NCI-H345 (cell line): ENCODE measurements at regions not wholly inside any gene's neighbourhood (a gene's known extent, or its start where the extent isn't known, plus 50 kb on each side); places are given as distances from the start of the nearest gene placed in this dataset.
A peak's percentile ranks its signal among the peaks of the same experiment; 100 is the strongest.

Source experiments
- DNase-seq: peaks from one replicate; lab custom pipeline; 2025; lab: John Stamatoyannopoulos, UW

DNA sequence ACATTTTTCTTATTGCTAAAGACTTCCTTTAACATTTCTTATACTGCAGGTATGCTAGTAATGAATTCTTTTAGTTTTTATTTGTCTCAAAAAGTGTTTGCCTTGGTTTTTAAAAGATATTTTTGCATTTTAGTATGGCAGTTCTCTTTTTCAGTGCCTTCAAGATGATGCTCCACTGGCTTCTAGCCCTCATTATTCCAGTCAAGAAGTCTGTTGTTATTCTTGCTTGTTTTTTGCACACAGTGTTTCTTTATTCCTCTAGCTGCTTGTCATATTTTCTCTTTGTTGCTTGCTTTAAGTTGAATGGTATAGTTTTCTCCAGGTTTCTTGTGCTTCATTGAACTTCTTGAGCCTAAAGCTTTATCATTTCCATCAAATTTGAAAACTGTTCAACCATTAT is 158.0 kb upstream of the SPHKAP start:
- no peak for DNase-seq

- no peak for DNase-seq
Measured at GRCh38 chr2:228334180-228334579, 152.7 kb upstream of the SPHKAP start.

GRCh38 chr2:228329282-228329681 is 147.8 kb upstream of the SPHKAP start:
- no peak for DNase-seq

DNA sequence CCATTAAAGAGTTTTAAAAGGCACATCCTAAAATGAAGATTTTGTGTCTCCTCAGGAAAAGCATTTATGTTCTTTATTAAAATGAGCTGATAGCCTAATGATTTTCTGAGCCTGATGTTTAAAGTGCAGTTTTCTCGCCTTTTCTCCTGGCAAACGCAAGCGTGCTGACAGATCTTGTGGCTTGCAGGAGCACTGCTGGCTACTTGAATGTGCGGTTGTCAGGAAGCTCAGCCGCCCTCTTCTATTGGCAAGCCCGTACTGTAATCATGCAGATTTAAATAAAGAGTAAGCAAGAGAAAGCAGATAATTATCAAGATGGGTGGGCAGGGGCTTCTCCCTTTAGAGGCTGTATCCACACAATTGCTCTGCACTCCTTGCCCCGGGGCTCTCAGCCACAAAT is 139.5 kb upstream of the SPHKAP start:
- no peak for DNase-seq

- DNase-seq, result peak; percentile 79
Measured at GRCh38 chr2:228318218-228318617, 136.7 kb upstream of the SPHKAP start.

DNA sequence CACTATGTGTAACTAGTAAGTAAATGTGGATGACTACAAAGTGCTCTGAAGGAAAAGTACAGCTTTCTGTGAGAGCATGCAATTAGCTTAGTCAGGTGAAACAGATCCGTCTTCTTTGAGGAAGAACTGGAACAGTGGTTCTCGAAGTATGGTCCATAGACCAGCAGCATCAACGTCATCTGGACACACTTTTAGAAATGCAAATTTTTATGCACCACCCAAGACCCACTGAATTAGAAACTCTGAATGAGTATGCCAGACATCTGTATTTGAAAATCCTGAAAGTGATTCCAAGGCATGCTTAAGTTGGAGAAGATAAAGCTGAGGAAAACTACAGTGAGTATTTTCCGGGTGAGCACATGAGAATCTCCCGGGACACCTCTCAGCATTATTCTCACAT is 130.7 kb upstream of the SPHKAP start:
- no peak for DNase-seq

DNA sequence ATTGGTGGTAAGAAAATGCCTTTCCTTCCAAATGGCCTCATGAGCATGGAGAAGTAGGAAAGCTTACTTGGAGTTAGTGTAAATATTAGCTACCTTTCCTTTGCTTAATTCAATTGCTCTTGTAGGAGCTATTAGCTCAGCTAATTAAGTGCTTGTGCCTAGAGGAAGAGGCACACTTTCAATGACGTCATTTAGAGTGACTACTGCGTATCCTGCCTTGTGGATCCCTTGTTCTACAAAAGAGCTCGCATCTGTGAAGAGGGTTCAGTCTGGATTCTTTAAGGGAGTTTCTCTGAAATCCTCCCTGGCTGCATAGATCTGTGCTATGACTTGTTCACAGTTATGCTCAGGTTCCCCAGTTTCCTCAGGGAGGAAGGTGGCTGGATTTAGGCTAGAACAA is 122.5 kb upstream of the SPHKAP start:
- no peak for DNase-seq

DNA sequence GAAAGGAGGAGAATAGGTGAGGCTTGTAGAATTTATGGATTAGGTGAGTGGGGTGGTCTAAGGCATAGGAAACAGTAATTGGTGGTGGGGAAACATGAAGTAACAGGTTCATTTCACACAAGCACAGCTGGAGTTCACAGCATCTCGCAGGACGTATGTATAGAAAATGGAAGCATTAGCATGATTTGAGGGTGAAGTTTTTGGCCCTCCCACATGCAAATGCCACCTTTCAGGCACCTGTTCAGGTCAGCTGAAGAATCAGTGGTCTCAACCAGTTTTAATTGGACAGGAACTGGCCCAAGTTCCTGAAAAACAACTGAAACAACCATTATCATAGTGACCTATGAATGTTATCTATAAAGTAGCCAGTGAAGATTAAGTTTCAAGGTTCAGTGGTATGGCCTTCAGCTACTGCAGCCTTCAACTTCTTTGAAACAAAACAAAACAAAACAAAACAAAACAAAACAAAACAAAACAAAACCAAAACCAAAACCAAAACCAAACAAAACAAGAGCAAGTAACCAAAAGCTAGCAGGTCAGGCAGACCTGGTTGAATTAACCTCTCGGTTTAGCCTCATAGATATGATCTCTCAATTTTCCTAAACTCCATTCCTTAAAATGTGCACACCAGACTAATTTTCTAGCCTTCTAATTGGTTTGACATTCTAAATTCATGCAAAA is 102.1 kb upstream of the SPHKAP start:
- DNase-seq, result no peak

DNA sequence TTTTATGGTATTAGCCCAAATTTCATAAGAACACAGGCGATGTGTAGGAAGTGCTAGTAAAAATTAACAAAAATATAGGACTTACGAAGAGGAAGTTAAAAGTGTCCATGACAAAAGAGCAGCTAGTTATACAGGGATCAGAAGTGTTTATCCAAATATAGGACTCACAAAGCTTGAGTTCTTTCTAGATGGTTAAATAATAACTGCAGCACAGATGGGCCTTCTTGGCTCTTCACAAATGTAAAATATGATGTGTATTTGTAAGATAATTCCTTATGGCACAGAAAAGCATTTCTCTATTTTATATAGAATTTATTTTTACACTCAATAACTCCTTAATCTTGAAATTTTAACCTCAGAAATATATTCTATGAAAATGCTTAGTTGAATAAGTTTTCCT is 100.9 kb upstream of the SPHKAP start:
- no peak for DNase-seq

GRCh38 chr2:228273159-228273558 is 91.7 kb upstream of the SPHKAP start:
- no peak for DNase-seq

DNA sequence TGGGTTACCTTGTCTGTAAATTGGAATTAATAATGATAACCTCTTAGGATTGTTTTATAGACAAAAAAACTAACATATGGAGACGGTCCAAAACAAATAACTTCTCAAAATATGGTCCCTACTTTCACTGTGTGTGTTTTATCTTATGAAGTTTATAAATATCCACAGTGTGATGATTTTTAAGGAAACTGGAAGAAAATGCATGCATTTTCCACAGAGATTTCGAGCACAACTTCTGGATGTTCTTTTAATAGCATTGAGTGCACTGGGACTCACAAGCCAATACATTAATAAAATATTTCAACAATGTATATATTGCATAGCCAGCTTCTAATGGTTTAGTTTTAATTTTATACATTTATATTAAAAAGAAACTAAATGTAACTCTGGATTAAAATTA is 87.9 kb upstream of the SPHKAP start:
- no peak for DNase-seq

DNA sequence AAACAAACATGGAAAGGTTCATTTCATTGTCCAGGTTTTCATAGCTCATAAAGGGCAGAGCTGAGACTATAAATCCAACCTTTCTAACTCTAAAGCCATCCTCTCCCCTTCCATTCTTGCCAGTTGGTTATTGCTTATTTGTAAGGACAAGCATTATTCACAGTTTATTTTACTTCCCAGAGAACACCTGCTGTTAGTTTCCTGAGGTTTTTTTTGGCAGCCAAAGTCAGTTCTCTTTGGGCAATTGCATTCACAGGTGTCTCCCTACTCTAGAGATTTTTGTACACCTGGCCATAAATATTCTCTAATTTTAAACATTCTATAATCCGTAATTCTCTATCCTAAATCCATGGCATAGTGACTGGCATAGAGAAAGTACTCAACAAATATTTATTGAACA is 87.3 kb upstream of the SPHKAP start:
- peak; percentile 80 for DNase-seq

DNA sequence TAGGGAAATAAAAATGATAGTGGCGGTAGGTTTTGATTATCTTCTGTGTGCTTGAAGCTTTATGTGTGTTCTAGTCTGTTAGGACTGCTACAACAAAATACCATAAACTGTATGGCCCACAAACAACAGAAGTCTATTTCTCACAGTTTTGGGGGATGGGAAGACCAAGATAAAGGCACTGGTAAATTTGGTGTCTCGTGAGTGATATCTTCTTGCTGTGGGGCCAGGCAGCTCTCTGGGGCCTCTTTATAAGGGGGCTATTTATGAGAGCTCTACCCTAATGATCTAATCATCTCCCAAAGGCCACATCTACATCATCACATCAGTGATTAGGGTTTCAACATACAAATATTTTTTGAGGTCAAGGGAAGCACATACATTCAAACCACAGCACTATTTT is 86.8 kb upstream of the SPHKAP start:
- no peak for DNase-seq

GRCh38 chr2:228263156-228263555 is 81.7 kb upstream of the SPHKAP start:
- no peak for DNase-seq

DNA sequence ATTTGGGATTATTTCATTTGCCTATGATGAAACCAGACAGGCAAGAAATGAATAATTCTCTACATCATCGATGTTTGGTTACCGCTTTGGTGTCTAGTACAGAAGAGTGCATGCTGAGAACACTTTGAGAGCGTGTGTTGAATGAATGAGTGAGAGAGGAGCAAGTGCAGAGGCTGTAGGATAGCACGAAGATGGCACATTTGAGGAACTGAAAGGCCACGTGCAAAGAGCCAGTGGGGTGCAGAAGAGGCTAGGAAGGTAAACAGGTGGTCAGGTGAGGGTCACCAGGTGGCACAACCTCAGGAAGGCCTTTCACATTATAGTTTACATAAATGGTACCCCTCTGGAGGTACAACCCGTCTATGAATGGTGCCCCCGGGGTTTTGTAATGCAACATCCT is 80.1 kb upstream of the SPHKAP start:
- DNase-seq, result no peak

- no peak for DNase-seq
Measured at GRCh38 chr2:228257379-228257778, 75.9 kb upstream of the SPHKAP start.

- no peak for DNase-seq
Measured at GRCh38 chr2:228253752-228254151, 72.3 kb upstream of the SPHKAP start.

- DNase-seq, result no peak
Measured at GRCh38 chr2:228247335-228247734, 65.8 kb upstream of the SPHKAP start.

DNA sequence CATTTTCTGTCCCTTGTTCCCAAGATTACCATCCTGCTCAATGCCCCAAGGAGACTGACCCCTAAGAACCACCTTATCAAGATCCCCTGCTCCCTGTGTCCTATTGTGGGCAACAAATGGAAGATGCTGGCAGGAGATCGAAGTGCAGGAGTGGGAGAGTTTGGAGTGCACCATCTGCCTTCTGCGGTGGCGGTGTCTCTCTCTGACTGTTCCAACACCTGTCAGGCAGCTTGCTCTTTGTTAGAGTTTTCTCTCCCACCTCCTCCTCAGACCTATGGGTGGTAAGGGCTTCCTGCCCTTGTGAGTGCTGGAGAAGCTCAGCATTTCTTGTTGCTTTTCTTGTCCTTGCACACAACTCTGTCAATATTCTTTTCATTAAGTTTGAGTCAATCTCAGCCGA is 64.1 kb upstream of the SPHKAP start:
- peak; percentile 6 for DNase-seq

- DNase-seq, result no peak
Measured at GRCh38 chr2:228242591-228242990, 61.1 kb upstream of the SPHKAP start.

DNA sequence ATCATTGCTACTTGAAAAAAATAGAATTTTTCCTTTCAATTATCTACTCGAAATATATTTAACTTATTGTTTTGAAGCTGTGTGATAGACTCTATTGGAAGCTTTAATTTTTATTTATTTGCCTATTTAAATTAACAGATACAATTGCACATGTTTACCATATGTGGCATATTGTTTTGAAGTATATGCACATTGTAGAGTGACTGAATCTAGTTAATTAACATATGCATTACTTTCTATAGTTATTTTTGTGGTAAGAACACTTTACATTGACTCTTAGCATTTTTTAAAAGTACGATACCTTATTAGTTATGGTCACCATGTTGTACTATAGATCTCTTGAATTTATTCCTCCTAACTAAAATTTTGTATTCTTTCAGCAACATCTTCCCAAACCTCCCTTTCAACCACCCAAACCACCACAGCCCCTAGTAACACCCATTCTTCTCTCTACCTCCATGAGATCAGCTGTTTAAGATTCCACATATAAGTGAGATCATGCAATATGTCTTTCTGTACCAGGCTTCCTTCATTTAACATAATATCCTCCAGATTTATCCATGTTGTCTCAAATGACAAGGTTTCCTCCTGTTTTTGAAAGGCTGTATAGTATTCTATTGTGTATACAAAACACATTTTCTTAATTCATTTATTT is 58.5 kb upstream of the SPHKAP start:
- DNase-seq, result no peak

DNA sequence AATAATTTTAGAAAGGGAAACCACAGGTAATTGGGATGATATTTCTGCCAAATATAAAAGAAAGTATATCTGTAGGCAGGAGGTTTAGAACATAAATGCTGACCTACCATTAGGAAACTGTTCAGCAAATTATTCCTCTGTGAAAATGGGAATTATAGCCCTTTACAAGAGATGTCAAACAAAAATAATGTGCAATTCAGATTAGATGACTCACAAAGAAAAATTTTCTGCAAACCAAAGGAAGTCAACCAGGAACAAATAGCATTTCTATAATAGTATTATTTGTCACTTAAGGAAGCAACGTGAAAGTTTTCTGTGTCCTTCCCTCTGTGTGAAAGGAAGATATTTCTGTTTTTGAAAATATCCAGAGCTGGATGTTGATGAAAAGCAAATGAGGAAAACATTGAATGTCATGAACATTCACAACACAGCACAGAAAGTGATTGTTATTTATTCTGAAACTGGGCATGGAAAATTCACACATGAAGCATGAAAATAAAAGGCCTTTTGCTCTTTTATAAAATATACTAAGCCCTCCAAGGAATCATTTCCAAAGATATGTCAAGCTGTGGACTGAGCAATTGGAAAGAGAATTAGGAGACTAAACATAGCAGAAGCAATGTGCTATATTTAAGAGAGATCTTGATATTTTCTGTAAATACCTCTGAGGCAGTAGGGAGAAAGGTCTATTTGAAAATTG is 57.9 kb upstream of the SPHKAP start:
- no peak for DNase-seq
